ENCODE measurements at regions not wholly inside any gene's neighbourhood (a gene's known extent, or its start where the extent isn't known, plus 50 kb on each side); places are given as distances from the start of the nearest gene placed in this dataset.
A peak's percentile ranks its signal among the peaks of the same experiment; 100 is the strongest.

DNA sequence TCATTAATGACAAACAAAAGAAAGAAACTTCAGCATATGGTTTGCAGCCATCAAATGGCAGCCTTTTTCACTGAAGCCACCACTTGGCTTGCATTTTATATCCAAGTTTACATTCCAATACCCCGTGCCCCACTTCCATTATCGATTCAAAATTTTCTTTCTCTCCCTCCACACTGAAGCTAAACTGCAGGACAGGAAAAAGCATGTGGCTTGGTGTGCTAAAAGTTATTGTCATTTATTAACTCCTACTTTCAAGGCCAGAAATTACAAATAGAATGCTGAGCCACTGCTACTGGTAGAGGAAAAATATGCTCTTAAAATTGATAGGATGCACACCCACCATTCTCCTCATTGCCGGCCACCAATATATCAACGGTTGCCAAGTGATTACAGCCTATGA, 351.6 kb upstream of the DUSP10 start:
- TF ChIP-seq, protein P1, sequence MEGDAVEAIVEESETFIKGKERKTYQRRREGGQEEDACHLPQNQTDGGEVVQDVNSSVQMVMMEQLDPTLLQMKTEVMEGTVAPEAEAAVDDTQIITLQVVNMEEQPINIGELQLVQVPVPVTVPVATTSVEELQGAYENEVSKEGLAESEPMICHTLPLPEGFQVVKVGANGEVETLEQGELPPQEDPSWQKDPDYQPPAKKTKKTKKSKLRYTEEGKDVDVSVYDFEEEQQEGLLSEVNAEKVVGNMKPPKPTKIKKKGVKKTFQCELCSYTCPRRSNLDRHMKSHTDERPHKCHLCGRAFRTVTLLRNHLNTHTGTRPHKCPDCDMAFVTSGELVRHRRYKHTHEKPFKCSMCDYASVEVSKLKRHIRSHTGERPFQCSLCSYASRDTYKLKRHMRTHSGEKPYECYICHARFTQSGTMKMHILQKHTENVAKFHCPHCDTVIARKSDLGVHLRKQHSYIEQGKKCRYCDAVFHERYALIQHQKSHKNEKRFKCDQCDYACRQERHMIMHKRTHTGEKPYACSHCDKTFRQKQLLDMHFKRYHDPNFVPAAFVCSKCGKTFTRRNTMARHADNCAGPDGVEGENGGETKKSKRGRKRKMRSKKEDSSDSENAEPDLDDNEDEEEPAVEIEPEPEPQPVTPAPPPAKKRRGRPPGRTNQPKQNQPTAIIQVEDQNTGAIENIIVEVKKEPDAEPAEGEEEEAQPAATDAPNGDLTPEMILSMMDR (conservative IDR thresholded peaks at IDR 0.05; ENCODE audit: low read depth, low read length), result no peak
- H3K4me3 ChIP-seq (ENCODE audit: low read depth, low read length), result no peak overlapping the region
- DNase-seq (ENCODE audit: low read depth), result no peak

DNA sequence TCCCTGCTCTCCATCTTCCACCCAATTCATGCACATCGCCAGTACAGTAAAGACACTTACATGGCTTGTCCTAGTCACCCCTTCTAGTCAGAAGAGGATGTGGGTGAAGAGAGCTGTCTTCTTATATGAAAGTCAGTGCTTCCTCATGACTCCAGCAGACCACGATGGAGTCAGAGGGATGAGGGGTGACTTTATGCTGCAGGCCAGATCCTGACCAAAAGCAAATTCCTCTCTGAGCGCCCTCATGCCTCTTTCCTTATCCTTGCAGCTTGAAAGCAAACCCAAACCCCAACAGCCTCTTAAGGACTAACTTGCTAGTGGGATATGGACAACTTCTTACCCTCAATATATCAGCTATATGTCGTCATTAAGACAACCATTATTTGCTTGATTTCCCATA, 348.2 kb upstream of the DUSP10 start:
- TF ChIP-seq, protein P1 (conservative IDR thresholded peaks at IDR 0.05; ENCODE audit: low read depth, low read length), result no peak
- peak; percentile 17 for DNase-seq (ENCODE audit: low read depth)
- H3K4me3 ChIP-seq (ENCODE audit: low read depth, low read length), result no peak overlapping the region

DNA sequence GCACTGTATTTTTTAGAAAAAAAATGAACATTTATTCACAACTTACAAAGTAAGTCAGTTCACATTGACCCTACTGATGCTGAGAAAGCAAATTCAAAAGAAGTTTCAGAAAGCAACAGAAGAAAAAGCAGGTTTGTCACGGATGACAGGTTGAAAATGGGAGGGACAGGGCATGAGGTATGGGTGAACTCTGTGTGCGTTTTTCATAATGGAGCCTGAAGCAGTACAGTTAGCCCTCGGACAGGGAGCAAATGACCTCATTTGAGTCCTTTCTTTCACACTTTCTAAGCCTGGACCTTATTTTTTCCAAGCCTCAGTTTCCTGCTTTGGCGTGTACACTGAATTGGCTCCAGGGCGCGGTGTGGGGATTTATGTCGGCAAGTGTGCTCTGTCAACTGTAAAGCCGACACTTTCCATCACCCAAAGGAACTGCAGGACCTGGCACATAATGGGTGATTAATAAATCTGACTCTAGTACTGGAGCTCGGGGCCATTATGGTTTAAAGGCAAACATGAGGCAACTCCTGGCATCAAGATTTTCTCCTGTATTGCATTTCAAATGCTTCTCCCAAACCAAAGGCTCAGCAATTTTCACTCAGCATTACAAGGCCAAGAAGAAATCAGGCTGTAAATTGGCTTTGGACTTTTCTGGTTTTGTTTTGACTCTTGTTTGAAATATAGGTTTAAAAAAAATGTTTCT, 345.5 kb upstream of the DUSP10 start:
- TF ChIP-seq, protein P1 (conservative IDR thresholded peaks at IDR 0.05; ENCODE audit: low read depth, low read length), result no peak
- no peak for DNase-seq (ENCODE audit: low read depth)
- H3K4me3 ChIP-seq (ENCODE audit: low read depth, low read length), result no peak overlapping the region

DNA sequence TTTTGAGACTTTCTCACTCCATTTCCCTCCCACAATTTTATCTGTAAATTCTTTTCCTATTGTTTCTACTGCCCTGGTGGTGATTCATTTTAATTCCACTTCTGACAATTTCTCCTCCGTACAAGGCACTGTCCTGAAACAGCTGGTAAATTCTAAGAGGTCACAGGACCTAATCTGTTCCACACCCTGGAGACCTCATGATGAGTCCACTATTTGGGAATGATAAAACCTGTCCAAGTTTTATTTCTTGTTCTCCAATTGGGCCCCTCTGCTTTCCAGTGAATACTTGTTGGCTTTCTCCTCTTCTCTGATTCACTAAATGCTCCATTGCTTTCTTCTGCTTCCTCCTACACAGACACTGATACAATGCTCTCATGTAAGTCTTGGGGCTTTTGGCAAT, 343.1 kb upstream of the DUSP10 start:
- TF ChIP-seq, protein P1 (conservative IDR thresholded peaks at IDR 0.05; ENCODE audit: low read depth, low read length), result no peak
- H3K4me3 ChIP-seq (ENCODE audit: low read depth, low read length), result no peak overlapping the region
- DNase-seq (ENCODE audit: low read depth), result no peak

DNA sequence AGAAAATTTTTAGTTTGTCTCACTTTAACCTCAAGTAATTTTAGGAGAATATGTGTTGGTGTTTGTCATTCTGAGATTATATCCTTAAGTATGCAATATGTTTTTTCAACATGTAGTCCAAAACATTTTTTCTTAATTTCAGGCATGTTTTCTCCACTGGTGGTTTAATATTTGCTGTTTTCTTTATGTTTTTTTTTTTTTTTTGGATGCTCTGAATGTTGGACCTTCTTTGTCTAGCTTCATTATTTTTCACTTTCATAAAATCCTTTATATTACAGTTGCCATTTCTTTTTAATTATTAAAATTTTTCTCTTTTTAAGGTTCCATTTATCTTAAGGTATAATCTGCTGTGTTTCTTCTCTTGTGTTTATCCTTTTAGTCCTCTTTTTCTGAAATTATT, 342.2 kb upstream of the DUSP10 start:
- TF ChIP-seq, protein P1 (conservative IDR thresholded peaks at IDR 0.05; ENCODE audit: low read depth, low read length), result no peak
- no peak for DNase-seq (ENCODE audit: low read depth)
- no peak overlapping the region for H3K4me3 ChIP-seq (ENCODE audit: low read depth, low read length)

DNA sequence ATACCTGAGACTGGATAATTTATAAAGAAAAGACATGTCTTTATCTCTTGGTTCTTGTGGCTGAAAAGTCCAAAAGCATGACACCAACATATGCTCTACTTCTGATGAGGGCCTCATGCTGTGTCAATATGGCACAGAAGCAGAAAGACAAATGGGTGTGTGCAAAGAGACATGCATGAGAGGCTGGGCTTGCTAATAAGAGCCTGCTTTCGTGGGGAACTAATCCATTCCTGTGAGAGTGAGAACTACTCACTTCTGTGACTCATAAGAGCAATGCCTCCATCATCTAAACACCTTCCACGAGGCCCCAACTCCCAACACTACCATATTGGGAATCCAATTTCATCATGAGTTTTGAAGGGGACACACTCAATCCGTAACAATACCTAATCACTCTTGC, 340.0 kb upstream of the DUSP10 start:
- no peak for DNase-seq (ENCODE audit: low read depth)
- no peak overlapping the region for H3K4me3 ChIP-seq (ENCODE audit: low read depth, low read length)
- TF ChIP-seq, protein P1 (conservative IDR thresholded peaks at IDR 0.05; ENCODE audit: low read depth, low read length), result no peak

DNA sequence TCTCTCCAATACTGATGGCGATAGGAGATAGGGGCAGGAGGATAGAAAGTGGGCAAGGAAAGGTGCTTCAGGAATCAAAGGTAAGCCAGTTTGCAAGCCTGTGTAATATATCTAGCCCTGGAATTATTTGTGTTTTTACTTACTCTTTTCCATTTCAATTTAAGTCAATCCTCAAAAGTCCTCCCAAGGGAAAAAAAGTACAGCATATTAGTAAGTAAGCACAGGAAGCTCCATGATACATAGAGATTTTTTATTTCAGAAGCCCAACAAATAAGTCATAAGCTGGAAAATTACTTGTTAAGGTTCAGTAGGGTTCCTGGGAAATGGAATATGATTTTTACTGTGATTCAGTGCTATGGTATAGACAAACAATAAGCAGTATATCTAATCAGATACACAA, 337.7 kb upstream of the DUSP10 start:
- DNase-seq (ENCODE audit: low read depth), result no peak
- TF ChIP-seq, protein P1 (conservative IDR thresholded peaks at IDR 0.05; ENCODE audit: low read depth, low read length), result no peak
- no peak overlapping the region for H3K4me3 ChIP-seq (ENCODE audit: low read depth, low read length)
